ENCODE measurements at regions not wholly inside any gene's neighbourhood (a gene's known extent, or its start where the extent isn't known, plus 50 kb on each side); places are given as distances from the start of the nearest gene placed in this dataset.
"Not testable (repeated sequence)": the region's sequence is repeated elsewhere in the genome, so short reads cannot be mapped to it uniquely, and the experiment has no call there.

DNA sequence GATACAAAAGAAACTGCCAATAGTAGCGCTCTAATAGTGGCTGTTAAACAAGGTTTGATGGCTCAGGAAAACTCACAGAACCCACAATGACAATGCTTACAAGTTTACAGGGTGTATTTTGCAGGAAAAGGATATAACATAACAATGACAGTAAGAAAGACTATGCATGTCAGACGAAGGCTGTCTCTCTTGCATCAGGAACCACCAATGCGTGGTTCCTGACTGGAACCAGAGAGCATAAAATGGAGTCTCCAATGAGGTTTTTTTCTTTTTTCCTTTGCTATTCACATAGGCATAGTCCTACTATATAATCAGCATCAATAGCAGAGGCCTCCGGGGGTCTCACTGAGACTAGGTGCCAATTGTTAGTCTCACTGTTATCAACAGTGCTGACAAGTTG is 120.4 kb upstream of the STEAP1 start:
- no peak for DNase-seq
- Histone ChIP-seq H3K9me3 (ENCODE audit: severe bottlenecking) (no peaks in the 10 kb centered on the region), H3K27ac (no peak overlapping the region), H3K36me3 (no peaks in the 10 kb centered on the region), H3K27me3 (ENCODE audit: insufficient read depth, low read depth, severe bottlenecking) (no peaks in the 10 kb centered on the region), H3K4me3 (ENCODE audit: low read depth, low read length) (no peak overlapping the region)
- TF ChIP-seq CTCF (IDR thresholded peaks at IDR 0.05; ENCODE audit: low read depth, low read length): no peak

DNA sequence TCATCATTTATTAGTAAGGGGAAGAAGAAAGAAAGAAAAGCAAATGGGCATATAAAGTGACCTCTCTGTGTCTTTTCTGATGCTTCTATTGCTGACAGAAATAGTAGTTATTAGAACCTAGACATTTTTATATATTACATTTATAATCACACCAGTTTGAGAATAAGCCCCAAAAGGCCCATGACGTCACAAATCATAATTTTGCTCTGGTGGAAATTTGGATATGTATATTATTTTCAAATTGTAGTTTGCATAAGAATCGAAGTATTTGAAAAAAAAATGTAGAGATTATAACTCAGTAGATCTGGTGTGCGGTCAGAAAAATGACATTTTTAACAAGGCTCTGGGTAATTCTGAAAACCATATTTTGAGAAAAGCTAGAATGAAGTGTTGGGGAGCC is 101.2 kb upstream of the STEAP1 start:
- Histone ChIP-seq H3K4me3 (ENCODE audit: low read depth, low read length) (no peak overlapping the region), H3K36me3 (no peaks in the 10 kb centered on the region)
- TF ChIP-seq CTCF (IDR thresholded peaks at IDR 0.05; ENCODE audit: low read depth, low read length): no peak

GRCh38 chr7:90061077-90061476 is 93.2 kb upstream of the STEAP1 start:
- Histone ChIP-seq H3K27ac (no peak overlapping the region), H3K27me3 (ENCODE audit: insufficient read depth, low read depth, severe bottlenecking) (no peaks in the 10 kb centered on the region), H3K36me3 (no peaks in the 10 kb centered on the region), H3K4me3 (ENCODE audit: low read depth, low read length) (no peak overlapping the region), H3K9me3 (ENCODE audit: severe bottlenecking) (no peaks in the 10 kb centered on the region)
- TF ChIP-seq CTCF (IDR thresholded peaks at IDR 0.05; ENCODE audit: low read depth, low read length): no peak
- DNase-seq: no peak

More for the DNA sequence above, 101.2 kb upstream of the STEAP1 start:
- H3K27me3 ChIP-seq (ENCODE audit: insufficient read depth, low read depth, severe bottlenecking): no peaks in the 10 kb centered on the region
- H3K9me3 ChIP-seq (ENCODE audit: severe bottlenecking): no peaks in the 10 kb centered on the region
- H3K27ac ChIP-seq: no peak overlapping the region
- DNase-seq: no peak

- no peak overlapping the region for H3K27ac ChIP-seq
Observed at GRCh38 chr7:90064370-90064769, 89.9 kb upstream of the STEAP1 start.

DNA sequence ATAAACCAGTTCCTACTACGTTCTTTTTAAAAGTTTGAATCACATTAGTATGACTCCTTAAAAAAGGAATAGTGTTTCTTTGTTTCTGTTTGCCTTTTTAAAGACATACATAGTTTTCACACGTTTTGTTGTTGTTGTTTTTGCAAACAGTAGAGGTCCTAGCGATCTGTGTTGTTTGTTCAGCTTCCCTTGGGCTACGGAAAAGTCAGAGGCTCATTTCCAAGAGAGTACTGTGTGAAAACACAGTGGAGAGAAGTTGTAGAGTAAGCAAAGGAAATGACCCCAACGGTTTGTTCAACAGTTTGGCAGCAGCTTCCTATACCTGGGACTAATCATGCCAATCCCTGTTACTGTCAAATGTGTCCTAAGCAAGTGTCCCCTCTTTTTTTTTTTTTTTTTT is 87.1 kb upstream of the STEAP1 start:
- no peak for DNase-seq
- Histone ChIP-seq H3K27me3 (ENCODE audit: insufficient read depth, low read depth, severe bottlenecking) (no peaks in the 10 kb centered on the region), H3K4me3 (ENCODE audit: low read depth, low read length) (no peak overlapping the region), H3K9me3 (ENCODE audit: severe bottlenecking) (no peaks in the 10 kb centered on the region), H3K27ac (no peak overlapping the region), H3K36me3 (no peaks in the 10 kb centered on the region)
- no peak for TF ChIP-seq CTCF (IDR thresholded peaks at IDR 0.05; ENCODE audit: low read depth, low read length)

More at GRCh38 chr7:90064370-90064769, 89.9 kb upstream of the STEAP1 start:
- no peak overlapping the region for H3K4me3 ChIP-seq (ENCODE audit: low read depth, low read length)
- no peaks in the 10 kb centered on the region for H3K9me3 ChIP-seq (ENCODE audit: severe bottlenecking)
- H3K27me3 ChIP-seq (ENCODE audit: insufficient read depth, low read depth, severe bottlenecking): no peaks in the 10 kb centered on the region
- no peak for TF ChIP-seq CTCF (IDR thresholded peaks at IDR 0.05; ENCODE audit: low read depth, low read length)
- no peak for DNase-seq
- H3K36me3 ChIP-seq: no peaks in the 10 kb centered on the region

DNA sequence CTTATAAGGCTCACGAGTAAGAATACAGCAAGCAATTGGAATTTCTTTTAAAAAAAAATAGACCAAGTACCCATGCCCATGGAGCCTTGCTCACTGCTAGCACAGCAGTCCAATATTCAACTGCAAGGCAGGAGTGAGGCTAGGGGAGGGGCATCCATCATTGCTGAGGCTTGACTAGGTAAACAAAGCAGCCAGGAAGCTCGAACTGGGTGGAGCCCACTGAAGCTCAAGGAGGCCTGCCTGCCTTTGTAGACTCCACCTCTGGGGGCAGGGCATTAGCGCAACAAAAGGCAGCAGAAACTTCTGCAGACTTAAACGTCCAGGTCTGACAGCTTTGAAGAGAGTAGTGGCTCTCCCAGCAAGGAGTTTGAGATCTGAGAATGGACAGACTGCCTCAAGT is 84.0 kb upstream of the STEAP1 start:
- H3K9me3 ChIP-seq (ENCODE audit: severe bottlenecking); H3K36me3 ChIP-seq; H3K4me3 ChIP-seq (ENCODE audit: low read depth, low read length); DNase-seq; H3K27me3 ChIP-seq (ENCODE audit: insufficient read depth, low read depth, severe bottlenecking); H3K27ac ChIP-seq: not testable (repeated sequence)

Measured in WERI-Rb-1 (cell line).